ENCODE measurements at regions not wholly inside any gene's neighbourhood (a gene's known extent, or its start where the extent isn't known, plus 50 kb on each side); places are given as distances from the start of the nearest gene placed in this dataset.

GRCh38 chr21:27704567-27705166, 737.8 kb upstream of the ADAMTS5 start:
- no peak for FAIRE-seq
- Histone ChIP-seq H4K20me1 (ENCODE audit: control insufficient read depth, extremely low read depth, insufficient read depth, low read length) (no peaks in the 10 kb centered on the region), H3K36me3 (ENCODE audit: control insufficient read depth in 2 of 2, extremely low read depth in 1 of 2, insufficient read depth in 2 of 2, low read length in 2 of 2) (no peaks in the 10 kb centered on the region), H3K4me3 (ENCODE audit: control insufficient read depth in 2 of 3, extremely low read depth in 1 of 3, insufficient read depth in 2 of 3, low read depth in 1 of 3, low read length in 3 of 3) (no peak overlapping the region), H3K27me3 (ENCODE audit: control insufficient read depth, extremely low read depth, insufficient read depth, low read length) (no peaks in the 10 kb centered on the region), H3K9me3 (ENCODE audit: control insufficient read depth, low read depth, low read length) (no peaks in the 10 kb centered on the region), H2AFZ (ENCODE audit: control insufficient read depth, low read length) (no peak overlapping the region), H3K27ac (ENCODE audit: control insufficient read depth, insufficient read depth, low read length) (no peak overlapping the region), H3K9me1 (ENCODE audit: control insufficient read depth, extremely low read depth, insufficient read depth, low read length) (no peaks in the 10 kb centered on the region), H3K4me1 (ENCODE audit: control insufficient read depth, extremely low read depth, insufficient read depth, low read length) (no peaks in the 10 kb centered on the region), H3K4me2 (ENCODE audit: control insufficient read depth, extremely low read depth, insufficient read depth, low read depth, low read length) (no peak overlapping the region), H3K79me2 (ENCODE audit: control insufficient read depth, insufficient read depth, low read length) (no peaks in the 10 kb centered on the region), H3K9ac (ENCODE audit: control insufficient read depth, extremely low read depth, insufficient read depth, low read length) (no peak overlapping the region)
- dilution Hi-C loops (cut with MboI; ENCODE audit: extremely low pct_ligation_motif_present, low sequenced_read_pairs): no loop called here
- no peak for DNase-seq (ENCODE audit: low read depth, low spot score)
- no peak for TF ChIP-seq CTCF (optimal IDR thresholded peaks at IDR 0.05 in 1 of 3, IDR thresholded peaks at IDR 0.05 in 1 of 3, conservative IDR thresholded peaks at IDR 0.05 in 1 of 3; ENCODE audit: extremely low read depth in 1 of 3, insufficient read depth in 2 of 3, low read length in 3 of 3)
- TF ChIP-seq EZH2 (IDR thresholded peaks at IDR 0.05; ENCODE audit: low read length): no peak

- H3K36me3 ChIP-seq (ENCODE audit: control insufficient read depth in 2 of 2, extremely low read depth in 1 of 2, insufficient read depth in 2 of 2, low read length in 2 of 2): no peaks in the 10 kb centered on the region
- FAIRE-seq (no peak), DNase-seq (ENCODE audit: low read depth, low spot score) (no peak)
- H3K4me2 ChIP-seq (ENCODE audit: control insufficient read depth, extremely low read depth, insufficient read depth, low read depth, low read length): no peak overlapping the region
- TF ChIP-seq EZH2 (IDR thresholded peaks at IDR 0.05; ENCODE audit: low read length) (no peak), CTCF (optimal IDR thresholded peaks at IDR 0.05 in 1 of 3, IDR thresholded peaks at IDR 0.05 in 1 of 3, conservative IDR thresholded peaks at IDR 0.05 in 1 of 3; ENCODE audit: extremely low read depth in 1 of 3, insufficient read depth in 2 of 3, low read length in 3 of 3) (no peak)
- no peaks in the 10 kb centered on the region for H3K9me1 ChIP-seq (ENCODE audit: control insufficient read depth, extremely low read depth, insufficient read depth, low read length)
- dilution Hi-C loops (cut with MboI; ENCODE audit: extremely low pct_ligation_motif_present, low sequenced_read_pairs): no loop called here
- no peaks in the 10 kb centered on the region for H3K9me3 ChIP-seq (ENCODE audit: control insufficient read depth, low read depth, low read length)
- H3K79me2 ChIP-seq (ENCODE audit: control insufficient read depth, insufficient read depth, low read length): no peaks in the 10 kb centered on the region
- no peaks in the 10 kb centered on the region for H3K27me3 ChIP-seq (ENCODE audit: control insufficient read depth, extremely low read depth, insufficient read depth, low read length)
- no peak overlapping the region for H2AFZ ChIP-seq (ENCODE audit: control insufficient read depth, low read length)
- H3K4me1 ChIP-seq (ENCODE audit: control insufficient read depth, extremely low read depth, insufficient read depth, low read length): no peaks in the 10 kb centered on the region
- H3K9ac ChIP-seq (ENCODE audit: control insufficient read depth, extremely low read depth, insufficient read depth, low read length): no peak overlapping the region
- no peaks in the 10 kb centered on the region for H4K20me1 ChIP-seq (ENCODE audit: control insufficient read depth, extremely low read depth, insufficient read depth, low read length)
- no peak overlapping the region for H3K27ac ChIP-seq (ENCODE audit: control insufficient read depth, insufficient read depth, low read length)
- no peak overlapping the region for H3K4me3 ChIP-seq (ENCODE audit: control insufficient read depth in 2 of 3, extremely low read depth in 1 of 3, insufficient read depth in 2 of 3, low read depth in 1 of 3, low read length in 3 of 3)
These were observed 736.9 kb upstream of the ADAMTS5 start for GRCh38 chr21:27703791-27704190.
